ENCODE measurements at regions not wholly inside any gene's neighbourhood (a gene's known extent, or its start where the extent isn't known, plus 50 kb on each side); places are given as distances from the start of the nearest gene placed in this dataset.

DNA sequence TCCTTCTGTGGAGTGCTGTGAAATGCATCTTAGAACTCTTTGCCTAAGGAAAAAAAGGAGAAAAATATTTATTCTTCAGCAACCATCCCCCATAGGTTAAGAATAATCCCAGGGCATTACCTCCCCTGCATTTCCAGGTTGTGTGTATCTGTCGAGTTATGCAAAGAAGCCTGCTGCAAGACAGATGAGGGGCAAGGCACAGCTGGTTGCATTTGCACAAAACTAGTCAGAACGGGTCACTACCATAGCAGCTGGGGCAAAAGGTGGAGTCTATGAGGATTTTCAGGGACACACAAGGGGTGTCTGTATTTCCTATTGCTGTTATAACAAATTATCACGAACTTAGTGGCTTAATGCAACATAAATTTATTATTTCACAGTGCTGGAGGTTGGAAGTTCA, 443.4 kb upstream of the C1orf87 start:
- no peaks in the 10 kb centered on the region for H3K4me1 ChIP-seq
- H3K4me3 ChIP-seq, result no peak overlapping the region
- no peaks in the 10 kb centered on the region for H3K27me3 ChIP-seq
- no peak for ATAC-seq
- intact Hi-C loops (cut with DNase I), result loop anchor here in 1 of 10 donors (10.0 kb wide), 1 partner anchor 58 kb away; no protein-coding TSS in a partner anchor
- WGBS, 4 donors, result 72 to 82% (median 75%) methylated on average over 3 of the region's 3 CpGs
- H3K36me3 ChIP-seq, result no peaks in the 10 kb centered on the region
- no peak for DNase-seq
- TF ChIP-seq, protein P1, sequence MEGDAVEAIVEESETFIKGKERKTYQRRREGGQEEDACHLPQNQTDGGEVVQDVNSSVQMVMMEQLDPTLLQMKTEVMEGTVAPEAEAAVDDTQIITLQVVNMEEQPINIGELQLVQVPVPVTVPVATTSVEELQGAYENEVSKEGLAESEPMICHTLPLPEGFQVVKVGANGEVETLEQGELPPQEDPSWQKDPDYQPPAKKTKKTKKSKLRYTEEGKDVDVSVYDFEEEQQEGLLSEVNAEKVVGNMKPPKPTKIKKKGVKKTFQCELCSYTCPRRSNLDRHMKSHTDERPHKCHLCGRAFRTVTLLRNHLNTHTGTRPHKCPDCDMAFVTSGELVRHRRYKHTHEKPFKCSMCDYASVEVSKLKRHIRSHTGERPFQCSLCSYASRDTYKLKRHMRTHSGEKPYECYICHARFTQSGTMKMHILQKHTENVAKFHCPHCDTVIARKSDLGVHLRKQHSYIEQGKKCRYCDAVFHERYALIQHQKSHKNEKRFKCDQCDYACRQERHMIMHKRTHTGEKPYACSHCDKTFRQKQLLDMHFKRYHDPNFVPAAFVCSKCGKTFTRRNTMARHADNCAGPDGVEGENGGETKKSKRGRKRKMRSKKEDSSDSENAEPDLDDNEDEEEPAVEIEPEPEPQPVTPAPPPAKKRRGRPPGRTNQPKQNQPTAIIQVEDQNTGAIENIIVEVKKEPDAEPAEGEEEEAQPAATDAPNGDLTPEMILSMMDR (IDR thresholded peaks at IDR 0.05), result no peak
- TF ChIP-seq POLR2A (IDR thresholded peaks at IDR 0.05), result no peak
- no peak overlapping the region for H3K27ac ChIP-seq
- no peaks in the 10 kb centered on the region for H3K9me3 ChIP-seq

DNA sequence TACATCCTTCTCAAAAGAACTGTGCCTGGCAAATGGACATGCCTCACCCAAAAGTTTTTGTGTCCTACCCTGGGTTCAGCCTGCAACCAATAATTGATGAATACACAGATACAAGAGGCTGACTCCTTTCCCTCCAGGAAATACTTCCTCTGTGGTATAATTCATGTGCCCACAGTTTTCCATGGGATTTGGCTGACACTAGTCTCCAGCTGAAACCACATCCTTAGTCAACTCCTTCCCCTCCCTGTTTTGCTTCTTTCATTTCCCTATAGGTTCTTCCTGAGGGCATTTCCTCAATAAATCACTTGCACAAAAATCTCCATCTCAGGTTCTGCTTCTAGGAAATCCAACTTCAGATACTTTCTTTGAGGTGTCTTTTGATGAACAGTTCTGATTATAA, 436.6 kb upstream of the C1orf87 start:
- no peak overlapping the region for H3K27ac ChIP-seq
- peaks cover 0 to 3% (median 0%) of the 10 kb centered on the region in 12 donors for H3K4me1 ChIP-seq
- H3K36me3 ChIP-seq, result no peaks in the 10 kb centered on the region
- intact Hi-C loops (cut with DNase I), result loop anchor here in 1 of 10 donors (10.0 kb wide), 1 partner anchor 65 kb away; no protein-coding TSS in a partner anchor
- ATAC-seq (no peak), DNase-seq (no peak)
- no peaks in the 10 kb centered on the region for H3K27me3 ChIP-seq
- no peaks in the 10 kb centered on the region for H3K9me3 ChIP-seq
- TF ChIP-seq POLR2A (IDR thresholded peaks at IDR 0.05), result no peak
- TF ChIP-seq, protein P1 (IDR thresholded peaks at IDR 0.05), result no peak
- no peak overlapping the region for H3K4me3 ChIP-seq

DNA sequence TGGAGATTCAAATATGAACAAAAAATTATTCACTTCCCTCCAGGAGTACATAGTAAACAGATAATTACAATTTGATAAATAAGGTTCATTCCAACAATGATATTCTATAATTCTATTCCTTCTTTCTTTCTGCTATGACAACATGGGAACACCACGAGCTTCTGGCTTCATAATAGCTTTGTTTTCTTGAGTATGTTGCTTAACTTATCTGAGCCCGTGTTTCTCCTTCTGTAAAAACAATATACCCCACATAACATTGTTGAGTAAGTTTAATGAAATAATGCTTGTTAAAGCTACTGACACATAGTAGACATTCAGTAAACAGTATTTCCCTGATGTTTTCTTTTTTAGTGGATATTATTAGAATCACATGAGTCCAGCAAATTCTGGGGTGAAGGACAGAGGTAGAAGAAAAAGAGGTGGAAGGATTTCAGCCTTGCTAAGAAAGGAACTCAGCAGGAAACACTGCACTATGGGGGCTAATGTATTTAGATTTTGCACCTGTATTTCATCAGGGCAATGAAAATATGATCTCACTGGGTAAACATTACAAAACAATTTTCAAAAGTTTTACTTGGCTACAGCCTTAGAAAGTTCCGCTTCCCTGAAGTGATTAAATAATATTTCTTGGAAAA, 430.8 kb upstream of the C1orf87 start:
- 50 to 59% (median 55%) methylated on average over 3 of the region's 3 CpGs for WGBS, 4 donors
- TF ChIP-seq, protein P1 (IDR thresholded peaks at IDR 0.05), result no peak
- no peak for TF ChIP-seq POLR2A (IDR thresholded peaks at IDR 0.05)
- H3K27ac ChIP-seq, result no peak overlapping the region

DNA sequence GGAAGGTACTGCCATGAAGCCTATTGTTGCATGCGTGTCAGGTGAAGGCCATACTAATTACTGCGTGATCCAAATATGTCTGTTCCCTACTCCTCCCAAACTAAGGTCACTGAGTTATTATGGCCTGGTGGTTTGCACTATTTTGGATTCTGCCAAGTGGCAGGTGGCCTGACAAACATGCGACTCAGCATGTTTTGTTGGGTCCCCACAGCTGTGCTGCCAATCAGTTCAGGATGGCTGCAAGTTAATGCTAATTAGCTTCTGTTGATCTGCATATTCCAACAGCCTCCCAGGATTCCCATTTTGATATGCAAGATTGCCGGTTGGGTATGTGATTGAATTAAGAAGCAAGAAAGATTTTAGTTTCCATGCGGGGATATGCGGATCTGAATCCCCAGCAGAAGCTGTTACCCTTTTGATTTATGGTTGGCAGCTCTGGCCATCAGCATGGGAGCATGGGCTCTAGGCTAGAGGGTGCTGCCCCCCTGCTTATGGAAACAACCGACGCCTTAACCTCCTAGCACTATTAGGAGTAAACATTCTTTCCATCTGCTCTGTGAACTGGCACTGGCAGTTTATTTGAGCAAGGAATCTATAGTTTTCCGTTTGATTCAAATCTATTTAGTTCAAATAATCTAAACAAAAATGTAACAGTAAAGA, 429.8 kb upstream of the C1orf87 start:
- H3K9me3 ChIP-seq, result peaks cover 0 to 35% (median 4%) of the 10 kb centered on the region in 12 donors
- intact Hi-C loops (cut with DNase I), result no loop called here
- ATAC-seq, result no peak
- no peak overlapping the region for H3K27ac ChIP-seq
- H3K4me1 ChIP-seq, result no peaks in the 10 kb centered on the region
- 82 to 86% (median 85%) methylated on average over 9 of the region's 9 CpGs for WGBS, 4 donors
- no peaks in the 10 kb centered on the region for H3K27me3 ChIP-seq
- DNase-seq, result no peak
- H3K4me3 ChIP-seq, result no peak overlapping the region
- TF ChIP-seq POLR2A (IDR thresholded peaks at IDR 0.05), result no peak
- TF ChIP-seq, protein P1 (IDR thresholded peaks at IDR 0.05), result no peak
- H3K36me3 ChIP-seq, result no peaks in the 10 kb centered on the region

More for the DNA sequence above, 430.8 kb upstream of the C1orf87 start:
- no peaks in the 10 kb centered on the region for H3K27me3 ChIP-seq
- intact Hi-C loops (cut with DNase I), result no loop called here
- H3K9me3 ChIP-seq, result peaks cover 0 to 26% (median under 1%) of the 10 kb centered on the region in 12 donors
- H3K4me3 ChIP-seq, result no peak overlapping the region
- no peaks in the 10 kb centered on the region for H3K4me1 ChIP-seq
- DNase-seq, result no peak
- no peaks in the 10 kb centered on the region for H3K36me3 ChIP-seq
- ATAC-seq, result no peak
